HG02970 (cell line): ENCODE measurements at regions not wholly inside any gene's neighbourhood (a gene's known extent, or its start where the extent isn't known, plus 50 kb on each side); places are given as distances from the start of the nearest gene placed in this dataset.

Source experiments
- ATAC-seq: cut with Tn5 transposase; IDR thresholded peaks from one replicate; pipeline ENCODE4 v1.9.1; 2021; ENCODE audit warnings: mild to moderate bottlenecking, moderate library complexity, moderate number of reproducible peaks; ENCODE audit not compliant: unreplicated experiment, low FRiP score

DNA sequence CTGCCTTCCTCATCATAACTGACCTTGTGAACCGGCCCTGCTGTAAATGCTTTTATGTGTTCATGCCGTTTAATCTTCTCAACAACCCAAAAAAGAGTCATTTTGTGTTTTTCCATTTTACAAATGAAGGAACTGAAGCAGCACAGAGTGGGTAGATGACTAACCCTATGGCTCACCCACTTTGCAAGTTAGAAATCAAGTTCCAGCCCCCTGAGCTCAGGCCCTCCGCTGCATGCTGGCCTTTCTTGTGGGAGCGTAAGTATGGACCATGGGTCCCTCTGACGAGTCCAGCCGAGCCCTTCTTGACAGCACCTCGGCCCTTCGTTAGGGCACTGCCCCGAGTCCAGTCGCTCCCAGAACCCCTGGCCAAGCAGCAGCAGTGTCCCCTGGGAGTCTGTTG, 194.6 kb downstream of the GLI2 start:
- no peak for ATAC-seq

DNA sequence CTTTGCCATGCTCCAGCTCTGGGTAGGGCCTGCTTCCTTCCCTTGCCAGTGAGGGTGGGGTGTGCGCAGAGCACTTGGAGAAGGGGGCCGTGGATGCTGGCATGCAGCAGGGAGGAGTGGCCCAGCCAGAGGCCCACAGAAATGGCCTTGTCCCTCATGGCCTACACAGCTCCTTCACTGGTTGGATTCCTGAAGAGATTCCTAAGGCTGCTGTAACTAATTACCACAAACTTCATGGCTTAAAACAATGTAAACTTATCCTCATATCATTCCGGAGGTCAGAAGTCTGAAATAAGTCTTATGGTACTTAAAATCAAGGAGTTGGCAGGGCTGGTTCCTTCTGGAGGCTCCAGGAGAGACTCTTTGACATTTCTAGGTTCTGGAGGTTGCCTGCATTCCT, 195.2 kb downstream of the GLI2 start:
- no peak for ATAC-seq

DNA sequence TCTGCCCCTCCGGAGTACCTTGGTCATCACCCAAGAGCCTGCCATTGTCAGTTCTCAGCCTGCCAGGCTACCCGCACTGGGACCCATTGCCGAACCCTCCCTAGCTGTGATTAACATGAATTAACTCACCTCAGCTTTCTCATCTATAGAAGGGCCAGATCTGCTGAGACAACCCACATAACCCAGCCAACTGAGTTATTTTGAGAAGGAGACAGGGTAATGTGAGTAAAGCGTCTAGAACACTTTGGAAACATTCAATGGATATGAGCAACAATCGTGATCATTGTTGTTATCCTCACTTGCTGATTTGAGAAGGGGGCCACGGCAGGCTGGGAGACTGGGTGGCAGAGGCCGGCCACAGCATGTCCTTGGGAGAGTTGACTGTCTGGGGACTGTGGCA, 196.8 kb downstream of the GLI2 start:
- ATAC-seq = no peak

DNA sequence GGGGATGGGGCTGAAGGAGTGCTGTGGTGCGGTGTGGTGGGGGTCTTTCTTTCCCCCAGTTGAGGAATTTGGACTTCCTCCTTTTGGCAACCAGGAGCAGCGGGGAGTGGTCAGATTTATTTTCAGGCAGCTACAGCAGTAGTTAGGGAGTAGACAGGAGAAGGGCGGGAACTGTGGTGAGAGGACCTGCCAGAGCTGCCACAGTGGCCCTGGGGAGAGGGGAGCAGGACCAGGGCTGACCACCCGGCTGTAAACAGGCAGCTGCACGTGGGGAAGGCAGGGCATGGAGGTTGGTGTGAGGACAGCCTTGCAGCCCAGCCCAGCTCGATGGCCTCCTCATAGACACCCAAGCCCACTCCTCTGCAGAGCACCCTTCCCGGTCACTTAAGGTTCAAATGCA, 197.2 kb downstream of the GLI2 start:
- no peak for ATAC-seq

DNA sequence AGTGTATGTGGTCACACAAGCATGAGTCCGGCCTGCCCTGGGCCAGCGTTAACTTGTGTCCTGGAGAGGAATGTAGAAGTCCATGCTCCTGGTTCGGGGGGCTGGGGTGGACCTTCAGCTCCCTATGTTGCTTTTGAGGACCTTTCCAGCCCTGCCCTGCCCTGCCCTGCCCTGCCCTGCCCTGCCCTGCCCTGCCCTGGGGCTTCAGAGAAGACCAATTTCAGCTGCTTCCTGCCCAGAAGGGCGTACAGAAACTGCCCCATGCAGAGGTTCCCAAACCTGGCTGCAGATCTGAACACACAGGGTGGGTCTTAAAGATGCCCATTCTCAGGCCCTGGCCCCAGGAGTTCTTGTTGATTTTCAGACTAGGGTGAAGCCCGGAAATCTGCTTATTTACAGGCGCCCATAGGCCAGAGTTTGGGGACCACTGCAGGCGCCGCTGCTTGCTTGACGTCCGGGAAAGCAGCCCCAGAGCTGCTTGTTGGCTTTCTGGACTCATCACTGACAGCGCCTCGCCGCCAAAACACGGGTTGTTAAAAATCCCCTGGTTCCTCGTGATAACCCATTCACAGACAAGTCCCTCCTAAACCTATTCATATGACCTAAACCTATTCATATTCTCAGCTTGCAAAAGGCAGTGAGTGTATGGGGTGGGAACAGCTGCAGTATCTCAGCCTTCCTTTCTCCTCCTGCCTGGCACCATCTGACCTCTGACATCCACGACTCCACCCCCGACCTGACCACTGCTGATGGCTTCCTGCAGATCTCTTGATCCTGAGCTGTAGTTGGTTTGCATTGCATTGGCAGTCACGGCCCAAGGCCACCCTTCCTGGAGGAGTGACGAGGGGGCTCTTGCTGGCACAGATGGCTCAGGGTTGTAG, 198.3 kb downstream of the GLI2 start:
- no peak for ATAC-seq

DNA sequence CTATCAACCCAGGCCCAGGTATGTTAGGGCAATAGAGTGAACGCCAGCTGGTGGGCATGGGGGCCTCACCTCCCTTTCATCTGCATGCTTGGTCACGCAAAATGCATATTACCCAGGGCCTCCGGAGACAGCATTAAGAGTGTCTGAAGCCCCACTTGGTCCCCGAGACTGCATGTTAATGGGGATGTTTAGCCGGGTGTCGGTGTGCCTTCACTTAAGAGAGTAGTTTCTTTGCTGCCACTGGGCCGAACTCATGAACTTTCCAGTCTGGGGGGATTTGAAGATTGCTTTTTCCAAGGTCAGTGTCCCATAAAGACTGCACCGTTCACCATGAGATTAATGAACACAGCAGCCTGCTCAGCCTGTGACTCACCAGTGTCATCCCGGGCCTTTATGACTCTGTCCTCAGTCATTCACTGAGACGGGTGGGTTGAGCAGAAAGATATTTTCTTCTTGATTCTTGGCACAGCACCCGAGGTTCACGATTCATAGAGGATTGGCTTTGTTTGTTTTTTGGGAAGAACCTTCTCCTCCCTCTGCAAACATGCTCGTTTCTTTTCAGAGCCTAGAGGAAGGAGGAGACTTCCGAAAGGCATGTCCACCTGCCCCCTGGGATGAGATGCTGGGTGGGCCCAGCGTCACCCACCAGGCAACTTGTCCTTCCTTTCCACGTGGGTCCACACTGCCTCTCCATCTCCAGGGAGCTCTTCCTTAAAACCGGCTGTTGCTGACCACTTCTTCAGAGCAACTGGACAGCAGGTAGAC, 199.1 kb downstream of the GLI2 start:
- ATAC-seq = no peak

DNA sequence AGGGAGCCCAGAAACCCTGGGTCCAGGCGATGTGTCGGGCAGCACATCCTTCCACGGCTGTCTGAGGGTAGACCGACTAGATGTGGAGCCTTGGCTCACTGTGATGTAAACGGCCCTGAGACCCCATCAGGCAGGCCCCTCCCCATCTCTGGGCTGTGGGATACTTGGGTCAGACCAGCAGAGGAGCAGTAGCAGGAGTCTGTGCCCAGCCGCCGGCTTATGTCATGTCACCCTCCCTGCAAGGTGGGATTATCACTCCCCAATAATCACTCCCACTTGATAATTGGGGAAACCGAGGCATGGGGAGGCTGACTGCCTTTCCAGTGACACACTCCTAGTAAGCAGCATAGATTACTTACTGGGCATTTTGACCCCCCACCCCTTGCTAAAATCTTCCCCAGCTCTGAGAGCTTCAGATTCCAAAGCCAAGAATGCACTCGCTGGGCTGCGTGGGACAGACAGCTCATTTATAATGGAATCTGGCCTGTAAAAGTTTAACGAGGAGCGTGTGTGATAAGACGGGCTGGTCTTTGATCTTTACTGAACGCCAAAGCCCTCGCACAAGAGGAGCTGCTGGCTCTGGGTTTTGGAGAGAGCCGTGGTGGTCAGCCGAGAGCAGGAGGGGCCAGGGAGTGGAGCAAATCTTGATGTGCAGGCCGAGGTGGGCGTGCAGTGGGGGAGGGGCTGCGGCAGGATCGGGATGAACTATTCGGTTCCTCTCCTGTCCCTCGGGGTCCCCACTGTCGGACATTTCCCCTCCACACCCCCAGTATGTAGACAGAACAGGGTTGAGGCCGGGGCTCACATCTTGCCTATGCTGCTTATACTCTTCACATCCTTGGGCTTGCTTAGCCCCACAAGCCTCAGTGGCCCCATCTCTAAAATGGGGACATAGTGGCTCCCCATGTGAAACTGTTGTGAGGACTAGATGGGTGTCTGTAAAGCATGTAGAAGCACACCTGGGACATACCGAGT, 200.0 kb downstream of the GLI2 start:
- no peak for ATAC-seq

DNA sequence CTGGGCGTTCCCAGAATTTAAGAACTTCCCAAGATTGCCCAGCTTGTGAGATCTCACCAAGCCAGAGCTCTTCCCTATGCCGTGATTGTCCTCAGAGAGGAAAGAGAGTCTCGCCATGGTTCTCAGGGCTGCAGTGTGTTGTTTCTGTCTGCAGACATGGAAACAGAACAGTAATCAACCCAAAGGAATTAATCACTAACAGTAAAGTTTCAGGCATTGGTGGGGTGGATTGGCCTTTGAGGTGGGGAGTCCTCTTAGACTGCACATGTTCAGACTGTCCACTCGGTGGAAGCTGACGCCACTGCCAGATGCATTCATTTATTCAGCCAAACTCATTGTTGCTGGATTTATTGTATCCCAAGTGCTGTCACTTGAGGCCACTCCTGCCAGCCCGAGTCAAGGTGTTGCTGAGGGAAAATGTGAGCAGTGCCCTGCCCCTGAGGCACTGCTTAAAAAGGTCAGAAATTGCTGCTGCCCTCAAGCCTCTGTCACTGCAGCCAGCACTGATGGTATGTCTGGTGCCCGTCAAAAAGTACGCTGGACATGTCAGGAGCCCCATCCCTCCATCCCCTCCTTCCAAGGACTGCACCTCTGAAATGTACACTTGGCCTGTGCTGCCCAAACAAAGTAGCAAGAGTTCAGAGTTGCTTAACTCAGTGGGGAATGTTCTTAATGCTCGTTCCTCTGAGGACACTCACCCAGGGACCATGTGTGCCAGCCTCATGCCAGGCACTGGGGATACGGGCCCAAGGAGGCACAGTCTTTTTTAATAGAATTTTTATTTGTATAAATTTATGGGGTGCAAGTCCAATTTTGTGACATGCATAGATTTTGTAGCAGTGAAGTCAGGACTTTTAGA, 201.0 kb downstream of the GLI2 start:
- ATAC-seq = no peak

DNA sequence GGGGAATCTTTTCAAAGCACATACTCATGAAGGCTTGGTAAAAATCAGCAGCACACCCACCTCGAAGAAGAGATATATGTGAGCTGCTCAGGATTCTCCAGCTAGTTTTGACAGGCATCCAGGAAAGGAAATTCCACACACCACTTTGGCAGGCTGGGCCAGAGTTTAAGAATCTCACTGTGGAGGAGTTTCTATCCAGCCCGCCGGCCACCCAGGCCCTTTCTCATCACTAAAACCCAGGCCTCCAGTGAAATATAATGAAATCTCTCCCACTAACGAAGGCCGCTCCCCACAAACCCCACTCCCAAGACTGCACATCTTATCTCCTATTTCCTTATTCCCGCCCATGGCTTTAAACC, 202.0 kb downstream of the GLI2 start:
- no peak for ATAC-seq

DNA sequence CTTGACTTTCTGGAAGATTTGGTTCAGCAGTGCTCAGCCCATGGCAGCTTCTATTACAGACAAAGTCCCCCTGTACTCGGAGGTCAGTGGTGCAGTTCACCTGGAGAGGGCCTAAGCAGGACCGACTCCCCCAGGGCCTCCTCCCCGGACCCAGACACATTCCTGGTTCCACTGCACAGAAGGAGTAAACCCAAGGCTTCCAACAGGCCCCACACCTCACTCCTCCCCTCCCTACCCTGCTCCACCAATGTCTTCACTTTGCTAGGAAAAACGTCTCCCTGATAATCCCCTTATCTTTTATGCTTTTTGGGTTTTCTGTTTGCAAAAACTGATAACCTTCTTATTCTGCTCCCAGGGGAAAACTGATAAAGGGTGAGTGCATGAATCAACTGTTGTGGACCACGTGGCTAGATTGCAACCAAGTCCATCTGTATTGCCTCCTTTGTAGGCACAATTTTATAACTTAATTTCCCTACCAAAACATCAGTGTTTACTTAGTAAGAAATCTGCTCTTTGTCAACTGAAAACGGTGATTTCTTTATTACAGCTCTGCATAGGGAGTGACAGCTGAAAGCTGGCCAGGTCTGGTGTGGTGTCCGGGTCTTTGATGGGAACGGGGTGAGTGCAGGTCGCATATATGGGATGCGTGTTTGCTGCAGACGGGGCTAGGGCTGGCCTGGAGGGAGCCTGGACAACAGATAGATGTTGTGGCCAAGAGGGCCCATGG, 202.5 kb downstream of the GLI2 start:
- no peak for ATAC-seq

DNA sequence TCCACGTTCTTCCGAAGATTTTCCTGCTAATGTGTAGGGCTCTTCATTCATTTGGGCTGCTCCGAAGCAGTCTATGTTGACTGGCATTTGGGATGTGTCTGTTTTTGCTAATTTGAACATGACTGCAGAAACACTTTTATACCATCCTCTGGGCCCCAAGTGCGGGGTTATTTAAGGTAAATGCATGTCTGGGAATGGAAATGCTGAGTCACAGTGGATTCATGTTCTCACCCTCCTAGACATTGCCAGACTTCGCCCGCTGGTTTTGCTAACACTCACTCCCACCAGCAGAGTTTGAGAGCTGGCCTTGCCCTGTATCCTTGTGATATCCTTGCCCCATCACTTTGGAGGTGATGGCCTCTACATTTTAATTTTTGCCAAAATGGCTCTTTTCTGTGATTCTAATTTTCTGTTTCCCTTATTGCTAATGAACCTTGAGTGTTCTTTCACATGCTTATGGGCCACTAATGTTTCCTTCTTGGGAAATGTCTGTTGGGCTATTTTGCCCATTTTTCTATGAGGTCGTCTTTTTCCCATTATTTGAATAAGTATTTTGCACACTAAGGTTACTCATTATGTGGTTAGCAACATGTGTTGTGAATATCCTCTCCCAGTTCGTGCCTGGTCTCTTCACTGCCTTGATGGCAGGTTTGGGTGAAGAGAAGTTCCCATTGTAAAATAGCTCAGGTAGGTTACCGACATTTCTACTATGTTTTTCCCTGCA, 204.1 kb downstream of the GLI2 start:
- no peak for ATAC-seq

DNA sequence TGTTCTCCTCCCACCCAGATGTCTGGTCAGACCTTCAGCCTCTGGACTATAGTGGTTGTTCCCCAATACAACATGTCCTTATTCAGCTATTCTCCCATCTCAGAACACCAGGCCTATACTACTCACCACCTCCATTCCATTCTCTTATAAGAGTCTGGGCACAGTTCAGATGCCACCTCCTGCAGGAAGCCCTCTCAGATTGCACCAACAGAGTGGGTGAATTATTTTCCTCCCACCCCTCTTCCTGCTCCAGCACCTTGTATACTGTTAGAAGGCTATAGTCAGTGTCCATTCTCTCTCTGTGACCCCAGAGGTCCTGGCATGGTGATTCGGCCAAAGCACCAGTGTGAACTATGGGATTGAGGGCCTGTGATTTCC, 204.6 kb downstream of the GLI2 start:
- no peak for ATAC-seq

DNA sequence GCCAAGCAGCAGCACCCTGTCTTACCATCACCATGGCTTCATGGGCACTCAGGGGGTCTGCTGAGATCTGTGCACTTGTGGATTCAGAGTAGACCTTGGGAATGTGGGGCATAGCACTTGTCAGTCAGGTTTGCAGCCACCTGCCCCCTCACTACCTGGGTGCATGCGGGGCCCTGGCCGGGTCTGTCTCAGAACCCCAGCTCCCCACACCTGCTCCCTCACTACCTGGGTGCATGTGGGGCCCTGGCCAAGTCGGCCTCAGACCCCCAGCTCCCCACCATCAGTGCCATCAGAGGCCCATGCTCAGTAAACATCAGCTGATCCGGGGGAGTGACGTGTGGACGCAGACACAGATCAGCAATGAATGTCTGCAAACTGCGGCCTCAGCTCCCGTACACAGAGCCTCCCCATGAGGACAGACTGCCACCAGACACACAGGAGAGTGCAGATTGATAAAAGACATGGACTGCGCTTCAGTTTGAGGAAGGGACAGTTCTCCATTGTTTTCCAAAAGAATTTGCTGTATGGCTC, 205.1 kb downstream of the GLI2 start:
- no peak for ATAC-seq

DNA sequence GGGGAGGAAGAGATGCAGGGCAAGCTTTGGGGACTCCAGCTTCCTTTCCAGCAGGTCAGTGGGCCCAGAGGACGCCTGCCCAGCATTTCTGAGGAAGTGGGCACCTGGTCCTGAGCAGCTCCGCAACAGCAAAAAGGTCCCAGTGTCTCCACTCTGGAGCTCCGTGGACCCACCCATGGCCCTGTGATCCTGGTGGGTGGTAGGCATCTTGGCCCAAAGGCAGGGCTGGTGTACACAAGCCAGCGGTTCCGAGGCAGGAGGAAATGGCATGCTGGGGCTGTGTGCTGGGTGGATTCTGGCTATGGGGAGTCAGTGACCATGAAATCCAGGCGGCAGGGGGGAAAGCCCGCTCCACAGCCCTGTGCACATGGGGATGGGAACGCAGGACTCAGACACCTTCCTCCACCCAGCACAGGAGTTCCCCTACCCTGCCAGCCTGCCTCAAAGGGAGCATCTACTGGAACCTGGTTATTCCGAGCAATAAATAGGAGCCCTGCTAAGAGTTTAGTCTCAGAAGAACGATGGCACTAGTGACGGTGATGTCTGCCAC, 206.0 kb downstream of the GLI2 start:
- no peak for ATAC-seq

DNA sequence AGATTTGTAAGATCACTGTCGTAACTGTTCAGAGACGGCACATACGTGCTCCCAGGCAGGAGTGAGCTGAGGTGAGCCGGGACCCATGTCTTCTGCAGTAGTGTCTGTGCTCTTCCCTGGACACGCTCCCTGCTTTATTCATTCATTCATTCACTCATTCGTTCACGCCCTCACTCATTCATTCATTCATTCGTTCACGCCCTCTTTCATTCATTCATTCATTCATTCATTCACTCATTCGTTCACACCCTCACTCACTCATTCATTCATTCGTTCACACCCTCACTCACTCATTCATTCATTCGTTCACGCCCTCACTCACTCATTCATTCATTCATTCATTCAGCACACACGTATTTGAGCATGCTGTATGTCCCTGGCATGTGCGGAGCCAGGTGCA, 207.0 kb downstream of the GLI2 start:
- no peak for ATAC-seq

DNA sequence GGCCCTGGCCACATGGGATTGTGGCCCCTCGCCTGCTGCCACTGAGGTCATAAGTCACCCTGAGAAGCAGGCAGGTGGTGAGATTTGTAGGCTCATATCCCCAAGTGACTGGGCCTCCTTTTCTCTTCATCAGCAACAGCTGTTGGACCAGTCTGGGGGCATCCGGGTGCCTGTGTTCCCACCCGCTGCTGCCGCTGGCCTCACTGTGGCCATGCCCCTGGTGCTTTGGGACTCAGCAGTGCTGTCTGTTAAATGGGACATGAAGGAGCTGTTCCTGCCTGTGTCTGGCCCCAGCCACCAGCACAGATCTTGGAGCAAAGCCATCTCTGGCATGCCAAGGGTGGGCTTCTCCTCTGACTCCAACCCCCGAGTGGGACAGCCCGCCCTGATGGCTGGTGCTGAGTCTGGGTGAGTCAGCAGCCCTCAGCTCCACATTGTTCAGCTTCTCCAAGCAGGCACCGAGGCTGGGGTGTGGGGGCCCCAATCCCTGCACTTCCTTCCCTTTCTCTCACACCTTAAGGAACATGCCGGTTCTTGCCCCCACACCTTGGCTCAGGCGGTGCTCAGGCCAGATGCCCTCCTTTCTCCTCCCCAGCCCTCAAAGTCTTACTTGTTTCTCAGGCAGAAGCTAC, 207.9 kb downstream of the GLI2 start:
- no peak for ATAC-seq

DNA sequence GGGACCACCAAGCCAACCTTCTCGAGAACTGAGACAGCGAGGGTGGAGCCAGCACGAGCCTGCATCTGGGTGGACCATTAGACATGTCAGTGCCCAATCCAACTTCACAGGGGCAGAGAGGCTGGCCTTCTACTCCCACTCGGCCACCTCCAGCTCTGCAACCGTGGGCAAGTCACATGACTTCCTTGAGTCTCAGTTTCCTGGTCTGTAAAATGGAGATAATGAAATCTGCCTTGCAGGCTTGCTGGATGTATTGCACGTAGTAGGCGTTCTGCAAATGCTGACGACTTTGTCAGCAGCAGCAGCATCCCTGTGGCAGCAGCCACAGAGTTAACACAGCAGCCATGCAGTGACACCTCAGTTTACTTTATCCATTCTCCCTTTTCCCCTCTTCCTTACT, 208.9 kb downstream of the GLI2 start:
- ATAC-seq = no peak

DNA sequence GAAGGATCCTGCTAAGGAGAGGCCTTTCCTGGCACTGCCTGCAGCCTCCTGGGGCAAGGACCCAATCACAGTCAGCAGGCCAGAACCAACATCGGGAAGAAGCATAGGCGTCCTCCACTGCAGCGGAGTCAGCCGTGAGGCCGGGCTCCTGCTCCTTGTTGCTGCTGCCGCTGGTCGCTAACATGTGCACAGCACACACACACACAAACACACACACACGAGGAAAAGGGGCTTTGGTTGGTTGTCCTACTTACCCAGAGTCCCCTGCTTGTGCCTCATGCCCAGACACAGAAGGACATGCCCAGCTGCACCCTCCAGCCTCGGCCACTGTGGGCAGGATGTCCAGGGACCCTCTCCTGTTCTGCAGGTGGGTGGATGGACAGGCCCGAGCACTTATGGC, 209.4 kb downstream of the GLI2 start:
- ATAC-seq = no peak
